ENCODE measurements at regions not wholly inside any gene's neighbourhood (a gene's known extent, or its start where the extent isn't known, plus 50 kb on each side); places are given as distances from the start of the nearest gene placed in this dataset.
A peak's percentile ranks its signal among the peaks of the same experiment; 100 is the strongest.

GRCh38 chrX:40153345-40154249, 55.8 kb upstream of the BCOR start:
- peak in 1 of 2 donors; percentile 16 for TF ChIP-seq POLR2A (IDR thresholded peaks at IDR 0.05)
- TF ChIP-seq CTCF (IDR thresholded peaks at IDR 0.05): peak in 2 of 6 experiments; percentile 8 to 12
- WGBS, 4 donors: 4 to 12% (median 6%) methylated on average over 60 to 69 of the region's 70 CpGs; no CpG with 5 or more reads in 1 of the 4 donors
- no peaks in the 10 kb centered on the region for H3K9me3 ChIP-seq (replicated peaks in 1 of 3)
- intact Hi-C loops (cut with DNase I): loop anchor here in 1 of 2 donors (5.0 kb wide), 1 partner anchor 46 kb away; no protein-coding TSS in a partner anchor
- no peaks in the 10 kb centered on the region for H3K36me3 ChIP-seq (replicated peaks in 1 of 2)
- peak overlapping the region in 4 of 5 donors; percentile 72 to 92 (median 82) for H3K27ac ChIP-seq
- peaks cover 40% of the 10 kb centered on the region for H3K27me3 ChIP-seq
- H3K4me3 ChIP-seq: peak overlapping the region in 2 of 4 donors; percentile 4 to 56
- peak in 6 of 7 donors; percentile 45 to 74 (median 62) for DNase-seq
- peaks cover 11 to 21% of the 10 kb centered on the region in 2 donors for H3K4me1 ChIP-seq (replicated peaks in 1 of 2)

- no peaks in the 10 kb centered on the region for H3K36me3 ChIP-seq (replicated peaks in 1 of 2)
- peak overlapping the region in 4 of 5 donors; percentile 72 to 92 (median 82) for H3K27ac ChIP-seq
- DNase-seq: peak in 4 of 7 donors; percentile 43 to 61 (median 57)
- WGBS, 4 donors: 21 to 48% (median 30%) methylated on average over 11 to 47 of the region's 47 CpGs
- H3K27me3 ChIP-seq: peaks cover 45% of the 10 kb centered on the region
- TF ChIP-seq POLR2A (IDR thresholded peaks at IDR 0.05): no peak
- TF ChIP-seq CTCF (IDR thresholded peaks at IDR 0.05): no peak
- H3K4me1 ChIP-seq (replicated peaks in 1 of 2): peaks cover 9 to 25% of the 10 kb centered on the region in 2 donors
- H3K9me3 ChIP-seq (replicated peaks in 1 of 3): no peaks in the 10 kb centered on the region
- peak overlapping the region in 2 of 4 donors; percentile 4 to 56 for H3K4me3 ChIP-seq
- intact Hi-C loops (cut with DNase I): loop anchor here in 1 of 2 donors (5.0 kb wide), 1 partner anchor 46 kb away; no protein-coding TSS in a partner anchor
Observed at GRCh38 chrX:40152741-40153344, 55.1 kb upstream of the BCOR start.

GRCh38 chrX:40152173-40152711, 54.5 kb upstream of the BCOR start:
- TF ChIP-seq CTCF (IDR thresholded peaks at IDR 0.05) (no peak), POLR2A (IDR thresholded peaks at IDR 0.05) (no peak)
- Histone ChIP-seq H3K36me3 (replicated peaks in 1 of 2) (no peaks in the 10 kb centered on the region), H3K27ac (peak overlapping the region in 2 of 5 donors; percentile 85 to 92), H3K4me3 (peak overlapping the region in 1 of 4 donors; percentile 56), H3K9me3 (replicated peaks in 1 of 3) (no peaks in the 10 kb centered on the region), H3K27me3 (peaks cover 42% of the 10 kb centered on the region), H3K4me1 (replicated peaks in 1 of 2) (peaks cover 7 to 31% of the 10 kb centered on the region in 2 donors)
- 36 to 80% (median 62%) methylated on average over 1 to 42 of the region's 42 CpGs; no CpG with 5 or more reads in 1 of the 4 donors for WGBS, 4 donors
- no peak for DNase-seq
- intact Hi-C loops (cut with DNase I): loop anchor here in 1 of 2 donors (5.0 kb wide), 1 partner anchor 45 kb away; no protein-coding TSS in a partner anchor

Data from adrenal gland (tissue), 9 donors.